GM20000 (cell line): ENCODE measurements at regions not wholly inside any gene's neighbourhood (a gene's known extent, or its start where the extent isn't known, plus 50 kb on each side); places are given as distances from the start of the nearest gene placed in this dataset.

ENCODE experiments used
- DNase-seq: peaks from one replicate; pipeline ENCODE4 v3.0.0; 2012; ENCODE audit warnings: low spot score
- TF ChIP-seq, protein P1 (sequence below): IDR thresholded peaks from 2 replicates; pipeline ENCODE4 v1.5.1; 2012; ENCODE audit warnings: mild to moderate bottlenecking, control low read depth; ENCODE audit errors: extremely low read depth, missing control alignments

DNA sequence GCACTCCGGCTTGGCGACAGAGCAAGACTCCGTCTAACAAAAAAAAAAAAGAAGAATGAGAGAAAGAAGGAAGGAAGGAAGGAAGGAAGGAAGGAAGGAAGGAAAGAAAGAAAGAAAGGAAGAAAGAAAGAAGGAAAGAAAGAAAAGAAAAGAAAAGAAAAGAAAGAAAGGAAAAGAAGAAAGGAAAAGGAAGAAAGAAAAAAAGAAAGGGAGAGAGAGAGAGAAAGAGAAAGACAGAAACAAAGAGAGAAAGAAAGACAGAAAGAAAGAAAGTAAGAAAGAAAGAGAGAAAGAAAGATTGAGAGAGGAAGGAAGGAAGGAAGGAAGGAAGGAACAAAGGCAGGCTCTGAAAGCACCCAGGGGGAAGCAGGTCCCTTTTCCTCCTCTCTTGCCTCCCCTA lies 336.6 kb upstream of the GATB start:
- DNase-seq = no peak
- TF ChIP-seq, protein P1, sequence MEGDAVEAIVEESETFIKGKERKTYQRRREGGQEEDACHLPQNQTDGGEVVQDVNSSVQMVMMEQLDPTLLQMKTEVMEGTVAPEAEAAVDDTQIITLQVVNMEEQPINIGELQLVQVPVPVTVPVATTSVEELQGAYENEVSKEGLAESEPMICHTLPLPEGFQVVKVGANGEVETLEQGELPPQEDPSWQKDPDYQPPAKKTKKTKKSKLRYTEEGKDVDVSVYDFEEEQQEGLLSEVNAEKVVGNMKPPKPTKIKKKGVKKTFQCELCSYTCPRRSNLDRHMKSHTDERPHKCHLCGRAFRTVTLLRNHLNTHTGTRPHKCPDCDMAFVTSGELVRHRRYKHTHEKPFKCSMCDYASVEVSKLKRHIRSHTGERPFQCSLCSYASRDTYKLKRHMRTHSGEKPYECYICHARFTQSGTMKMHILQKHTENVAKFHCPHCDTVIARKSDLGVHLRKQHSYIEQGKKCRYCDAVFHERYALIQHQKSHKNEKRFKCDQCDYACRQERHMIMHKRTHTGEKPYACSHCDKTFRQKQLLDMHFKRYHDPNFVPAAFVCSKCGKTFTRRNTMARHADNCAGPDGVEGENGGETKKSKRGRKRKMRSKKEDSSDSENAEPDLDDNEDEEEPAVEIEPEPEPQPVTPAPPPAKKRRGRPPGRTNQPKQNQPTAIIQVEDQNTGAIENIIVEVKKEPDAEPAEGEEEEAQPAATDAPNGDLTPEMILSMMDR = no peak

DNA sequence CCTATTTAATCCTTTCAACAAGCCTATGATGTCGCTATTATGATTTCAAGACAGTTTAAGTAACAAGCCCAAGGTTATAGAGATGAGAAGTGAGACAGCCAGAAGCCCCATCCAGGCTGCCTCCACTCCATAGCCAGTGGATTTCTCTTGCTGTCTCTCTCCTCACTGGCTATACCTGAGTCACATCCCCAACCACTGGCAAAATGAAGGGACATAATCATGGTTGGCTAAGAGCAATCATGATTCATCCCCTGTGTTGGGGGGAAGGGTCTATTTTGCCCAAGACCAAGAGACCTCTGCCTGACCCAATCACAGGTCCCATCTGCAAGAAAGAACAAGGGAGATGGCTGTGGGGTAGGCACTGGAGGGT lies 334.9 kb upstream of the GATB start:
- TF ChIP-seq, protein P1 = no peak
- no peak for DNase-seq

DNA sequence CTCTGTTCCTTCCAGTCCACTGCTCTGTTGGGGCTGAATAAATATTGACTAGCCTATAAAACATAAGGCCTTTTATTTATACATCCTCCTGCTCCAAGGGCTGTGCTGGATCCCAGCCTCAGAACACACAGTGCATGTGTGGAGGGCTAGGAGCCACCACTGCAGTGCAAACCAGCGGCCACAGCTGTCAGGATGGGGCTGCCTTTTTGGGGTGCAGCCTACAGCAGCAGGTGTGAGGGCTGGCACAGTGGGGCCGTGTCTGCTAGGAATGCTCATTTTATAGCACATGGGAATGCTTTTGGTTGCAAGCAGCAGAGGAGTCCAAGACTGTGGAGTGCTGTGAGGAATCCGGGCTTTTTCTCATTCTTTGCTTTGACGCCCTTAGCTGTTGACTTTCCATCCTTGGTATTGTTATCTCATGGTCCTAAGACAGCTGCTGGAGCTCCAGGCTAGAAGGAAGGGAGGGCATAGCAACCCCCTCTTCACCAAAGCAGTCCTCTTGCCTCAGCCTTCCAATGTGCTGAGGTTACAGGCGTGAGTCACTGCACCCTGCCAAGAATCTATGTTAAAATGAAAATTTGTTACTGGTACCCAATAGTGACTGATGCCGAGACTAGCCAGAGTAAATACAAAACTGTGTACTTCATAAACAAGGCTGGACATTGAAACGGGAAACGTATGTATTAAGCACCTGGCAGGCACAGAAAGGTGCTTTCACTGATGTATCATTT lies 334.3 kb upstream of the GATB start:
- TF ChIP-seq, protein P1 = no peak
- DNase-seq = no peak

DNA sequence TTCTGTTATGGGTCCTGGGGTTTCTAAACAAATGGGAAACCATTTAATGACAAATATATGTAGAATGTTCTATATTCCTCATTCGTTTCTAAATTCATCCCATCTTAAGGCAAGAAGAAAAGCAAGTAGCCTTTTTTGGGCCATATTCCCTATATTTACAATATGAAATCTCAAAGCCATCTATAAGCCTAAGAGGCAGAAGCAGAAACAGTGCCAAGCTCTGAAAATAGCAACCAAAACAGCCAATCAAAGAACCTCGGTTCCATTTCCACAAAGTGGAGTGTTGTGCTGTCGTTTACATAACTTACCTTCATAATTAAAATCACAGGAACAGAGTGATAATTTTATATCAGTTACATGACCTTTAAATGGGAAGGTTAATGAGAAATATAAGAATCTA lies 330.6 kb upstream of the GATB start:
- no peak for DNase-seq
- TF ChIP-seq, protein P1 = no peak

DNA sequence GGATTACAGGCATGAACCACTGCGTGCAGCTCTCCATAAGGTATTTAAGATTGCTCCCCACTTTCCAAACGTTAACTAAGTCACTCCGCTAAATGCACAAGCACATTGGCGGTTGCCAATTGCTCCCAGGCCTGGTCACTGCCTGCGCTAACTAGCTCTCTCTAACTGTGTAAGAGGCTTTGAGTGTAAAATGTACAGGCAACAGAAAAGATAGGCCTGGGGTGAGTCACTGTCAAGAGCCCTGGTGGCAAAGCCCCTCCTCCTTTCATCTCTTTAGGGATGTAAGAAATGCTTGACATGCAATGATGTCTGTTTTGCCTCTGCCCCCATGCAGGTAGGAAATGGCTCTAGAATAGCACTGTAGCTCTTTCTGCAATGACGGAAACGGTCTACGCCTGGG lies 329.7 kb upstream of the GATB start:
- DNase-seq = no peak
- TF ChIP-seq, protein P1 = no peak

DNA sequence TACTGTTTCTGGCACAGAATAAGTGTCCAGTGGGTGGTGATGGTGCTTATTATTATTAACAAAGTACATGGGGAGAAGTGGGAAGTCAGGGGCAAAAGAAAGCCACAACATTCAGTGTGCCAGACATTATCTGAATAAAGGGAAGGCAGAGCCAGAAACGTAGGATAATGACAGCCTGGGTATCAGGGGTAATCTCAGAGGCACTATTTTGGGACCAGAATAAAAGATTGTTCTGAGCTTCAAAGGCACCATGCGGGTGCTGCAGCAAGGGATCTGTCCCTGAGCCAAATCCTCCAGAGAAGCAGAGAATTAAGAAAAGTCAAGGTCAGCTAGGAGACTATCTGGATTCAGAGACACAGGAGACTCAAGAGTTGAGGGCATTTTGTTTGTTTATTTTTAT lies 328.8 kb upstream of the GATB start:
- TF ChIP-seq, protein P1 = no peak
- DNase-seq = no peak

DNA sequence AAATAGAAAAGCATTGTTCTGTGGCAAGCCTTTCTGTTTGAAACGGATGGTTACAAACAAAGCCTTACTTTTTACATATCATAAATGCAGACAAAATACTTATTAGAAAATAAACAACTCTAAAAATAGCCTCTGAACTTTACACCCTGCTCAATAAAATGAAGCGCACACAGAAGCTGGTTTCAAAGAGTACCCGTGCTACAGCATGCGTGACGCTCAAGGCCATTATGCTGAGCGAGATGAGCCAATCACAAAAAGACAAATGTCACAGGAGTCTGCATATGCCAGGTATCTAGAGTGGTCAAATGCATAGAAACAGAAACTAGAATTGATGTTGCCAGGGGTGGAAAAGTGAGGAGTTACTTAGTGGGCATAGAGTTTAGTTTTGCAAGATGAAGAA lies 326.5 kb upstream of the GATB start:
- TF ChIP-seq, protein P1 = no peak
- no peak for DNase-seq
